ENCODE measurements at regions not wholly inside any gene's neighbourhood (a gene's known extent, or its start where the extent isn't known, plus 50 kb on each side); places are given as distances from the start of the nearest gene placed in this dataset.

DNA sequence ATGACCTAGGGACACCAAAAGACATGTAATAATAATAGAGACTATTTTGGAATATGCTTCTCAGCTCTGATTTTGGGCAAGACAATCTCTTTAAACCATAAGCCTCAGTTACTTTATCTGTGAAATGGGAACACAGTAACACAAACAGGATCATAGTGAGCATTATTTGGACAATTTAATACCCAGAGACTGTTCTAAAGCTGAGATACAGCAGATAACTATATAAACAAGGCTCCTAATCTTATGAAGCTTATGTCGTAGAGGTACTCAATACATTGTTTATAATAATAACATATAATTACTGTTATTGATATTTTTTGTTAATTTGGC lies 250.8 kb downstream of the SEC61B start:
- Histone ChIP-seq H3K4me2 (ENCODE audit: low read length) (no peak overlapping the region), H3K27ac (ENCODE audit: low read depth, low read length) (no peak overlapping the region), H3K4me1 (ENCODE audit: control insufficient read depth, low read length) (no peaks in the 10 kb centered on the region), H3K27me3 (ENCODE audit: control insufficient read depth, low read length) (peaks cover 24% of the 10 kb centered on the region), H3K79me2 (ENCODE audit: control insufficient read depth, low read length) (no peaks in the 10 kb centered on the region), H3K9me3 (ENCODE audit: control insufficient read depth, insufficient read depth, low read length) (no peaks in the 10 kb centered on the region), H3K36me3 (ENCODE audit: control insufficient read depth, low read length) (no peaks in the 10 kb centered on the region), H3F3A (ENCODE audit: control insufficient read depth, insufficient read depth) (no peaks in the 10 kb centered on the region), H3K4me3 (ENCODE audit: low read length) (no peak overlapping the region), H4K20me1 (ENCODE audit: control insufficient read depth, insufficient read depth, low read depth, low read length) (no peaks in the 10 kb centered on the region), H3K9me2 (replicated peaks; ENCODE audit: control insufficient read depth, low read length) (no peaks in the 10 kb centered on the region)
- TF ChIP-seq, protein P1, sequence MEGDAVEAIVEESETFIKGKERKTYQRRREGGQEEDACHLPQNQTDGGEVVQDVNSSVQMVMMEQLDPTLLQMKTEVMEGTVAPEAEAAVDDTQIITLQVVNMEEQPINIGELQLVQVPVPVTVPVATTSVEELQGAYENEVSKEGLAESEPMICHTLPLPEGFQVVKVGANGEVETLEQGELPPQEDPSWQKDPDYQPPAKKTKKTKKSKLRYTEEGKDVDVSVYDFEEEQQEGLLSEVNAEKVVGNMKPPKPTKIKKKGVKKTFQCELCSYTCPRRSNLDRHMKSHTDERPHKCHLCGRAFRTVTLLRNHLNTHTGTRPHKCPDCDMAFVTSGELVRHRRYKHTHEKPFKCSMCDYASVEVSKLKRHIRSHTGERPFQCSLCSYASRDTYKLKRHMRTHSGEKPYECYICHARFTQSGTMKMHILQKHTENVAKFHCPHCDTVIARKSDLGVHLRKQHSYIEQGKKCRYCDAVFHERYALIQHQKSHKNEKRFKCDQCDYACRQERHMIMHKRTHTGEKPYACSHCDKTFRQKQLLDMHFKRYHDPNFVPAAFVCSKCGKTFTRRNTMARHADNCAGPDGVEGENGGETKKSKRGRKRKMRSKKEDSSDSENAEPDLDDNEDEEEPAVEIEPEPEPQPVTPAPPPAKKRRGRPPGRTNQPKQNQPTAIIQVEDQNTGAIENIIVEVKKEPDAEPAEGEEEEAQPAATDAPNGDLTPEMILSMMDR (IDR thresholded peaks at IDR 0.05; ENCODE audit: low read depth, low read length, poor library complexity, severe bottlenecking) = no peak
- TF ChIP-seq EZH2phosphoT487 (IDR thresholded peaks at IDR 0.05; ENCODE audit: borderline replicate concordance, low read length) = no peak

DNA sequence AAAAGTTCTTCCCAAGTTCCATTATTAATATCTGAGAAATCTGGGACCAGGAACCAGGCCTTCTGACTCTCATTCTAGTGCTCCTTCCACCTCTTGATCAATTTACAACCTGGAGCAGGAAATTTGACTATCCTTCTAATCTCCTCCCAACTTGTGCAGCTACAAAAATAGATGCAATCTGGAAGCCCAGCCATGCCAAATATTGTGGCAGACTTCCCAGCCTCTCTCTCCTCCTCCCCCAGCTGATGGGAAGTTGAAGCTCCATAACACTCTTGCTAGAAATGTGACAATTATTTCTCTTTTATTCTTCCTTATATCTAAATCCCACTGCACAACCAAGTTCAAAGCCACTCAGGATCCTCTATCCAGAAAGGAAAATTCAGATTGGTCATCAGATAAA lies 252.1 kb downstream of the SEC61B start:
- no peak overlapping the region for H3K4me3 ChIP-seq (ENCODE audit: low read length)
- no peaks in the 10 kb centered on the region for H3K36me3 ChIP-seq (ENCODE audit: control insufficient read depth, low read length)
- H3K4me2 ChIP-seq (ENCODE audit: low read length) = no peak overlapping the region
- no peaks in the 10 kb centered on the region for H3K9me3 ChIP-seq (ENCODE audit: control insufficient read depth, insufficient read depth, low read length)
- TF ChIP-seq, protein P1 (IDR thresholded peaks at IDR 0.05; ENCODE audit: low read depth, low read length, poor library complexity, severe bottlenecking) = no peak
- no peak for TF ChIP-seq EZH2phosphoT487 (IDR thresholded peaks at IDR 0.05; ENCODE audit: borderline replicate concordance, low read length)
- no peaks in the 10 kb centered on the region for H3F3A ChIP-seq (ENCODE audit: control insufficient read depth, insufficient read depth)
- H3K79me2 ChIP-seq (ENCODE audit: control insufficient read depth, low read length) = no peaks in the 10 kb centered on the region
- H3K27me3 ChIP-seq (ENCODE audit: control insufficient read depth, low read length) = peaks cover 24% of the 10 kb centered on the region
- no peaks in the 10 kb centered on the region for H3K4me1 ChIP-seq (ENCODE audit: control insufficient read depth, low read length)
- no peak overlapping the region for H3K27ac ChIP-seq (ENCODE audit: low read depth, low read length)
- no peaks in the 10 kb centered on the region for H4K20me1 ChIP-seq (ENCODE audit: control insufficient read depth, insufficient read depth, low read depth, low read length)
- no peaks in the 10 kb centered on the region for H3K9me2 ChIP-seq (replicated peaks; ENCODE audit: control insufficient read depth, low read length)

DNA sequence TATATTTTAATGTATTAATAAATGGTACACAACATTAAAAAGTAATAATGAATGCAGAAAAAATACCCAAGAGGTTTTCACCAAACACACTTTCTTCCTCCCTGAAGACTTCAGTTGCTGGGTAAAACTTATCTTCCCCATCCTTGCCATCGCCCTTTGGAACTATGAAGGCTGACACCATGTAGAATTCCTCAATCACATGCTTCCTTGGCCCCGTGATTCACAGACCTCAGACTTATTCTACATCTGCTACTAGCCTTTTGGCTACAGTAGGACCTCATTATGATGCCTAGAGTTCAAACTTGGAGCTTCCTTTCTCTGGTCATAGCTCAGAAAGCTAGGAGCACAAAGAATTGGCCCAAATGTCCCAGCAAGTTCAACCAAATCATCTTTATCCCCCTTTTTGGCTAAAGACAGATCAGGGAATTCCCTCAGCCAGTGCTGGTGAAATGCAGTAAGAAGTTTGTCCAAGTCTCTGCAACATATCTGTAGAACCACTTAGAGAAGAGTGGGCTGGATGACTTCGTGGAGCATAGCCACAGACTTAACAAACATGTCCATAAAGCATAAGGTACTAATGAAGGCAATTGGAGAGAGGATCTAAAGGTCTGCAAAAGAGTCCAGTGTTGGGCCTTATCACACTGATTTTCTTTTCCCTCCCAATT lies 253.5 kb downstream of the SEC61B start:
- Histone ChIP-seq H3K9me3 (ENCODE audit: control insufficient read depth, insufficient read depth, low read length) (no peaks in the 10 kb centered on the region), H3K4me1 (ENCODE audit: control insufficient read depth, low read length) (no peaks in the 10 kb centered on the region), H3K27ac (ENCODE audit: low read depth, low read length) (no peak overlapping the region), H4K20me1 (ENCODE audit: control insufficient read depth, insufficient read depth, low read depth, low read length) (no peaks in the 10 kb centered on the region), H3F3A (ENCODE audit: control insufficient read depth, insufficient read depth) (no peaks in the 10 kb centered on the region), H3K36me3 (ENCODE audit: control insufficient read depth, low read length) (no peaks in the 10 kb centered on the region), H3K4me2 (ENCODE audit: low read length) (no peak overlapping the region), H3K79me2 (ENCODE audit: control insufficient read depth, low read length) (no peaks in the 10 kb centered on the region), H3K4me3 (ENCODE audit: low read length) (no peak overlapping the region), H3K27me3 (ENCODE audit: control insufficient read depth, low read length) (peaks cover 22% of the 10 kb centered on the region), H3K9me2 (replicated peaks; ENCODE audit: control insufficient read depth, low read length) (no peaks in the 10 kb centered on the region)
- TF ChIP-seq EZH2phosphoT487 (IDR thresholded peaks at IDR 0.05; ENCODE audit: borderline replicate concordance, low read length) = no peak
- TF ChIP-seq, protein P1 (IDR thresholded peaks at IDR 0.05; ENCODE audit: low read depth, low read length, poor library complexity, severe bottlenecking) = no peak

Measured in DOHH2 (cell line).